ENCODE measurements at regions not wholly inside any gene's neighbourhood (a gene's known extent, or its start where the extent isn't known, plus 50 kb on each side); places are given as distances from the start of the nearest gene placed in this dataset.

- H3K4me3 ChIP-seq (replicated peaks in 1 of 2; ENCODE audit: low read depth in 1 of 2, low read length in 2 of 2) = no peak overlapping the region
- H3K4me1 ChIP-seq (ENCODE audit: control insufficient read depth in 1 of 2, insufficient read depth in 2 of 2, low read length in 2 of 2) = no peaks in the 10 kb centered on the region
- H3K9me3 ChIP-seq (ENCODE audit: control insufficient read depth in 1 of 2, insufficient read depth in 1 of 2, low read depth in 1 of 2, low read length in 2 of 2) = no peaks in the 10 kb centered on the region
- ChIA-PET CTCF (no interaction called here), RAD21 (ENCODE audit: low non-redundant PET in 1 of 2, low total read pairs in 2 of 2, uncharacterized antibody in 2 of 2, unreplicated experiment in 2 of 2) (no interaction called here), POLR2A (no interaction called here)
- H3K79me2 ChIP-seq (ENCODE audit: insufficient read depth, low read length) = no peaks in the 10 kb centered on the region
- no peaks in the 10 kb centered on the region for H3K27me3 ChIP-seq (ENCODE audit: insufficient read depth, low read length)
- no peak overlapping the region for H3K27ac ChIP-seq (ENCODE audit: low read depth, low read length)
- H3K9me2 ChIP-seq (ENCODE audit: insufficient read depth) = no peaks in the 10 kb centered on the region
- ATAC-seq (no peak), DNase-seq (ENCODE audit: low read depth, low spot score) (no peak)
- TF ChIP-seq ELF1 (IDR thresholded peaks at IDR 0.05; ENCODE audit: borderline replicate concordance, low read depth) (no peak), JUND (IDR thresholded peaks at IDR 0.05) (no peak), CBX3 (IDR thresholded peaks at IDR 0.05; ENCODE audit: low read depth) (no peak), TCF7L2 (IDR thresholded peaks at IDR 0.05; ENCODE audit: borderline replicate concordance, extremely low read depth, insufficient read depth, insufficient read length) (no peak), CEBPB (IDR thresholded peaks at IDR 0.05; ENCODE audit: low read depth) (no peak), EZH2 (IDR thresholded peaks at IDR 0.05) (no peak), MAX (IDR thresholded peaks at IDR 0.05) (no peak), ZNF274 (IDR thresholded peaks at IDR 0.05; ENCODE audit: low read depth, low read length) (no peak), ZBTB33 (IDR thresholded peaks at IDR 0.05; ENCODE audit: extremely low read depth, insufficient replicate concordance, low read length) (no peak), ATF3 (IDR thresholded peaks at IDR 0.05) (no peak), ZFX (IDR thresholded peaks at IDR 0.05) (no peak), REST (IDR thresholded peaks at IDR 0.05; ENCODE audit: low read depth) (no peak), RAD21 (IDR thresholded peaks at IDR 0.05; ENCODE audit: low read depth) (no peak), CTCF (IDR thresholded peaks at IDR 0.05 in 2 of 3, conservative IDR thresholded peaks at IDR 0.05 in 1 of 3; ENCODE audit: borderline replicate concordance in 1 of 3, insufficient read depth in 1 of 3, low read depth in 2 of 3, low read length in 2 of 3) (no peak), YY1 (IDR thresholded peaks at IDR 0.05; ENCODE audit: extremely low read depth, insufficient replicate concordance, low read depth, low read length) (no peak), FOSL1 (IDR thresholded peaks at IDR 0.05; ENCODE audit: low read depth) (no peak), POLR2AphosphoS5 (IDR thresholded peaks at IDR 0.05; ENCODE audit: low read depth, low read length) (no peak), SP1 (IDR thresholded peaks at IDR 0.05; ENCODE audit: low read depth) (no peak)
- intact Hi-C loops (cut with micrococcal nuclease) = no loop called here
- BruUV-seq (replicated peaks) = no TSS peak
- no peak overlapping the region for H3K9ac ChIP-seq (ENCODE audit: low read length)
- no peak overlapping the region for H2AFZ ChIP-seq (ENCODE audit: low read depth, low read length, poor library complexity, severe bottlenecking)
- H4K20me1 ChIP-seq (ENCODE audit: insufficient read depth) = no peaks in the 10 kb centered on the region
- no peaks in the 10 kb centered on the region for H3K36me3 ChIP-seq (ENCODE audit: control insufficient read depth in 1 of 2, insufficient read depth in 2 of 2, low read length in 2 of 2)
- no peak overlapping the region for H3K4me2 ChIP-seq (ENCODE audit: low read length)
These were observed 130.1 kb upstream of the EGR2 start for GRCh38 chr10:62946278-62946677.

Measured in HCT116 (cell line).